ENCODE measurements at regions not wholly inside any gene's neighbourhood (a gene's known extent, or its start where the extent isn't known, plus 50 kb on each side); places are given as distances from the start of the nearest gene placed in this dataset.

GRCh38 chr2:43116988-43117387 is 109.4 kb downstream of the ZFP36L2 start:
- TF ChIP-seq POLR2AphosphoS5 (IDR thresholded peaks at IDR 0.05; ENCODE audit: low read depth, low read length), result no peak
- no peak for TF ChIP-seq POLR2A (IDR thresholded peaks at IDR 0.05; ENCODE audit: low read depth, low read length)
- no peak for TF ChIP-seq TAF1 (IDR thresholded peaks at IDR 0.05; ENCODE audit: low read depth, low read length)
- TF ChIP-seq POU2F2 (IDR thresholded peaks at IDR 0.05; ENCODE audit: low read depth, low read length), result no peak
- TF ChIP-seq PAX5 (IDR thresholded peaks at IDR 0.05; ENCODE audit: insufficient read depth, low read length, severe bottlenecking), result no peak
